Trophoblast cell (in vitro differentiated cells and primary cell): ENCODE measurements at regions not wholly inside any gene's neighbourhood (a gene's known extent, or its start where the extent isn't known, plus 50 kb on each side); places are given as distances from the start of the nearest gene placed in this dataset.

Experiments used
- DNase-seq, 2 donors: peaks; one replicate each; pipeline ENCODE4 v3.0.0-alpha.2; 2016
- H2AFZ ChIP-seq: 2 replicates; pipeline ENCODE4 v1.6.1; 2013; ENCODE audit warnings: low read length, moderate library complexity, mild to moderate bottlenecking; ENCODE audit not compliant: insufficient read depth, poor library complexity
- H2AK5ac ChIP-seq: 2 replicates; pipeline ENCODE4 v1.6.1; 2013; ENCODE audit warnings: mild to moderate bottlenecking, low read length
- H2BK120ac ChIP-seq: 2 replicates; pipeline ENCODE4 v1.6.1; 2013; ENCODE audit warnings: low read length, mild to moderate bottlenecking, moderate library complexity; ENCODE audit not compliant: insufficient read depth, poor library complexity
- H2BK12ac ChIP-seq: 2 replicates; pipeline ENCODE4 v1.6.1; 2013; ENCODE audit warnings: mild to moderate bottlenecking, low read length, moderate library complexity
- H2BK5ac ChIP-seq: 2 replicates; pipeline ENCODE4 v1.6.1; 2013; ENCODE audit warnings: low read length, low read depth, moderate library complexity, mild to moderate bottlenecking; ENCODE audit not compliant: poor library complexity
- H3K14ac ChIP-seq: 2 replicates; pipeline ENCODE4 v1.6.1; 2013; ENCODE audit warnings: mild to moderate bottlenecking, low read length
- H3K18ac ChIP-seq: 2 replicates; pipeline ENCODE4 v1.6.1; 2013; ENCODE audit warnings: mild to moderate bottlenecking, low read length
- H3K23ac ChIP-seq: 2 replicates; pipeline ENCODE4 v1.6.1; 2013; ENCODE audit warnings: low read length
- H3K27ac ChIP-seq: 2 replicates; pipeline ENCODE4 v1.5.1; 2013; ENCODE audit warnings: low read depth, mild to moderate bottlenecking, inconsistent platforms, low read length, moderate library complexity
- H3K27me3 ChIP-seq: 2 replicates; pipeline ENCODE4 v1.6.1; 2013; ENCODE audit warnings: inconsistent platforms, mild to moderate bottlenecking, low read length, moderate library complexity; ENCODE audit not compliant: insufficient read depth
- H3K36me3 ChIP-seq, 2 experiments: 1 replicate in 1 of 2; 2 replicates in 1 of 2; pipeline ENCODE4 v1.6.1; 2013; ENCODE audit warnings: low read length in 2 of 2, mild to moderate bottlenecking in 2 of 2, moderate library complexity in 1 of 2; ENCODE audit not compliant: insufficient read depth in 2 of 2, control insufficient read depth in 1 of 2
- H3K4ac ChIP-seq: 2 replicates; pipeline ENCODE4 v1.6.1; 2013; ENCODE audit warnings: low read depth, mild to moderate bottlenecking, low read length, moderate library complexity
- H3K4me1 ChIP-seq, 2 experiments: 1 replicate in 1 of 2; 2 replicates in 1 of 2; pipeline ENCODE4 v1.6.1; 2013; ENCODE audit warnings: low read length in 2 of 2, mild to moderate bottlenecking in 2 of 2, moderate library complexity in 1 of 2; ENCODE audit not compliant: insufficient read depth in 2 of 2, control insufficient read depth in 1 of 2
- H3K4me2 ChIP-seq: 2 replicates; pipeline ENCODE4 v1.6.1; 2013; ENCODE audit warnings: inconsistent platforms, mild to moderate bottlenecking, low read length, moderate library complexity
- H3K4me3 ChIP-seq: 2 replicates; pipeline ENCODE4 v1.5.1; 2013; ENCODE audit warnings: mild to moderate bottlenecking, low read depth, low read length, inconsistent platforms
- H3K79me1 ChIP-seq: one replicate; pipeline ENCODE4 v1.6.1; 2013; ENCODE audit warnings: low read length
- H3K79me2 ChIP-seq: 2 replicates; pipeline ENCODE4 v1.6.1; 2013; ENCODE audit warnings: low read length, mild to moderate bottlenecking; ENCODE audit not compliant: control insufficient read depth, insufficient read depth, poor library complexity
- H3K9ac ChIP-seq: 2 replicates; pipeline ENCODE4 v1.6.1; 2013; ENCODE audit warnings: mild to moderate bottlenecking, low read length
- H3K9me3 ChIP-seq: 2 replicates; pipeline ENCODE4 v1.6.1; 2013; ENCODE audit warnings: low read depth, mild to moderate bottlenecking, control low read depth, inconsistent platforms, low read length; ENCODE audit not compliant: insufficient read depth
- H4K12ac ChIP-seq: 2 replicates; pipeline ENCODE4 v1.6.1; 2013; ENCODE audit warnings: low read depth, mild to moderate bottlenecking, low read length, moderate library complexity
- H4K8ac ChIP-seq: 2 replicates; pipeline ENCODE4 v1.6.1; 2013; ENCODE audit warnings: low read depth, mild to moderate bottlenecking, low read length, moderate library complexity
- H4K91ac ChIP-seq: one replicate; pipeline ENCODE4 v1.6.1; 2013; ENCODE audit warnings: low read depth, mild to moderate bottlenecking, low read length, moderate library complexity
- WGBS: extraction: QIAGEN DNeasy Blood & Tissue Kit; methylation state at CpG from one replicate; pipeline ENCODE4 v1.1.7; 2013; ENCODE audit warnings: missing lambda C conversion rate; ENCODE audit not compliant: insufficient read length, insufficient coverage; ENCODE audit errors: extremely low coverage; 5-methylcytosine and 5-hydroxymethylcytosine counted together

- H3K14ac ChIP-seq, result no peak overlapping the region
These were observed 241.1 kb upstream of the RAB4A start for GRCh38 chr1:229029879-229030235.

GRCh38 chr1:229030630-229031029, 240.3 kb upstream of the RAB4A start:
- no peak overlapping the region for H2BK12ac ChIP-seq
- no peak overlapping the region for H4K12ac ChIP-seq
- H3K4me3 ChIP-seq, result no peak overlapping the region
- no peak overlapping the region for H2AFZ ChIP-seq
- H3K79me1 ChIP-seq, result peaks cover 3% of the 10 kb centered on the region
- no peak overlapping the region for H3K27ac ChIP-seq
- no peak overlapping the region for H3K14ac ChIP-seq
- H2AK5ac ChIP-seq, result no peak overlapping the region
- no peak overlapping the region for H3K4ac ChIP-seq
- H3K9me3 ChIP-seq, result no peaks in the 10 kb centered on the region
- peaks cover 6 to 9% of the 10 kb centered on the region in 2 experiments for H3K4me1 ChIP-seq
- no peaks in the 10 kb centered on the region for H3K79me2 ChIP-seq
- no peak overlapping the region for H3K9ac ChIP-seq
- no peak overlapping the region for H3K18ac ChIP-seq
- no peak overlapping the region for H4K8ac ChIP-seq
- no CpG with 5 or more reads among the region's 3 CpGs for WGBS
- H4K91ac ChIP-seq, result no peak overlapping the region
- H3K23ac ChIP-seq, result no peak overlapping the region
- no peak overlapping the region for H2BK5ac ChIP-seq
- no peak overlapping the region for H2BK120ac ChIP-seq
- no peak overlapping the region for H3K4me2 ChIP-seq
- H3K27me3 ChIP-seq, result no peaks in the 10 kb centered on the region
- no peaks in the 10 kb centered on the region for H3K36me3 ChIP-seq
- peak; percentile 22 to 70 for DNase-seq

More at GRCh38 chr1:229029879-229030235, 241.1 kb upstream of the RAB4A start:
- Histone ChIP-seq H2AFZ (no peak overlapping the region), H3K23ac (no peak overlapping the region), H2BK120ac (no peak overlapping the region), H3K27me3 (no peaks in the 10 kb centered on the region), H3K79me2 (no peaks in the 10 kb centered on the region), H4K91ac (no peak overlapping the region), H2BK12ac (no peak overlapping the region), H3K79me1 (peaks cover 6% of the 10 kb centered on the region), H3K4me3 (no peak overlapping the region), H2BK5ac (no peak overlapping the region), H3K18ac (no peak overlapping the region), H3K9ac (no peak overlapping the region), H3K4me1 (peaks cover 14% of the 10 kb centered on the region in 2 experiments), H3K36me3 (no peaks in the 10 kb centered on the region), H4K8ac (no peak overlapping the region), H3K27ac (no peak overlapping the region), H3K9me3 (no peaks in the 10 kb centered on the region), H3K4me2 (no peak overlapping the region), H2AK5ac (no peak overlapping the region), H4K12ac (no peak overlapping the region), H3K4ac (no peak overlapping the region)
- WGBS, result no CpG with 5 or more reads among the region's 1 CpG
- no peak for DNase-seq

GRCh38 chr1:229031061-229031460, 239.8 kb upstream of the RAB4A start:
- no peak overlapping the region for H2BK12ac ChIP-seq
- H4K91ac ChIP-seq, result no peak overlapping the region
- no peaks in the 10 kb centered on the region for H3K36me3 ChIP-seq
- no CpG with 5 or more reads among the region's 10 CpGs for WGBS
- no peak overlapping the region for H3K23ac ChIP-seq
- H3K9ac ChIP-seq, result no peak overlapping the region
- no peaks in the 10 kb centered on the region for H3K27me3 ChIP-seq
- H3K79me2 ChIP-seq, result no peaks in the 10 kb centered on the region
- H3K4me1 ChIP-seq, result peaks cover 6 to 9% of the 10 kb centered on the region in 2 experiments
- H3K14ac ChIP-seq, result no peak overlapping the region
- H2BK120ac ChIP-seq, result no peak overlapping the region
- no peak overlapping the region for H3K4ac ChIP-seq
- H3K9me3 ChIP-seq, result no peaks in the 10 kb centered on the region
- no peak overlapping the region for H2BK5ac ChIP-seq
- no peak for DNase-seq
- H3K4me2 ChIP-seq, result no peak overlapping the region
- no peak overlapping the region for H3K4me3 ChIP-seq
- peaks cover 3% of the 10 kb centered on the region for H3K79me1 ChIP-seq
- no peak overlapping the region for H4K8ac ChIP-seq
- no peak overlapping the region for H4K12ac ChIP-seq
- H3K27ac ChIP-seq, result no peak overlapping the region
- H2AFZ ChIP-seq, result no peak overlapping the region
- H2AK5ac ChIP-seq, result peak overlapping the region; percentile 0
- no peak overlapping the region for H3K18ac ChIP-seq

GRCh38 chr1:229031481-229032341, 239.2 kb upstream of the RAB4A start:
- Histone ChIP-seq H2AFZ (no peak overlapping the region), H4K12ac (no peak overlapping the region), H3K79me1 (peaks cover 3% of the 10 kb centered on the region), H3K36me3 (no peaks in the 10 kb centered on the region), H3K9me3 (no peaks in the 10 kb centered on the region), H2BK12ac (no peak overlapping the region), H3K14ac (no peak overlapping the region), H4K8ac (no peak overlapping the region), H3K4me3 (no peak overlapping the region), H2AK5ac (no peak overlapping the region), H3K4ac (no peak overlapping the region), H4K91ac (no peak overlapping the region), H2BK5ac (no peak overlapping the region), H3K23ac (no peak overlapping the region), H3K27ac (no peak overlapping the region), H3K4me2 (no peak overlapping the region), H3K4me1 (peaks cover 6 to 9% of the 10 kb centered on the region in 2 experiments), H3K79me2 (no peaks in the 10 kb centered on the region), H2BK120ac (no peak overlapping the region), H3K9ac (no peak overlapping the region), H3K27me3 (no peaks in the 10 kb centered on the region), H3K18ac (no peak overlapping the region)
- WGBS, result no CpG with 5 or more reads among the region's 12 CpGs
- no peak for DNase-seq
